WERI-Rb-1 (cell line): ENCODE measurements at regions not wholly inside any gene's neighbourhood (a gene's known extent, or its start where the extent isn't known, plus 50 kb on each side); places are given as distances from the start of the nearest gene placed in this dataset.
A peak's percentile ranks its signal among the peaks of the same experiment; 100 is the strongest.

Experiments used
- DNase-seq: peaks from one replicate; pipeline ENCODE4 v3.0.0-alpha.2; 2020
- H3K27ac ChIP-seq: fragments of 250-450 bp; sonication (Bioruptor Pico); 2 replicates; pipeline ENCODE4 v1.5.1; 2020; ENCODE audit warnings: mild to moderate bottlenecking, moderate library complexity
- H3K27me3 ChIP-seq: fragments of 250-450 bp; sonication (Bioruptor Pico); 2 replicates; pipeline ENCODE4 v1.5.1; 2021; ENCODE audit warnings: mild to moderate bottlenecking, low read depth, moderate library complexity; ENCODE audit not compliant: insufficient read depth, severe bottlenecking
- H3K36me3 ChIP-seq: fragments of 250-450 bp; sonication (Bioruptor Pico); 2 replicates; pipeline ENCODE4 v1.5.1; 2020; ENCODE audit warnings: mild to moderate bottlenecking, moderate library complexity
- H3K4me3 ChIP-seq: 2 replicates; pipeline ENCODE4 v1.5.1; 2011; ENCODE audit warnings: low read depth, mild to moderate bottlenecking, control low read depth, low read length
- H3K9me3 ChIP-seq: fragments of 250-450 bp; sonication (Bioruptor Pico); 2 replicates; pipeline ENCODE4 v1.5.1; 2021; ENCODE audit warnings: mild to moderate bottlenecking, moderate library complexity; ENCODE audit not compliant: severe bottlenecking
- TF ChIP-seq, protein P1 (sequence below): IDR thresholded peaks from 2 replicates; pipeline ENCODE4 v1.5.1; 2011; ENCODE audit warnings: low read depth, mild to moderate bottlenecking, control low read depth, inconsistent platforms, low read length

GRCh38 chr18:22558945-22559385 lies 141.2 kb upstream of the CTAGE1 start:
- H3K27ac ChIP-seq, result no peak overlapping the region
- peaks cover 81% of the 10 kb centered on the region for H3K27me3 ChIP-seq
- H3K4me3 ChIP-seq, result no peak overlapping the region
- no peaks in the 10 kb centered on the region for H3K36me3 ChIP-seq
- no peak for DNase-seq
- TF ChIP-seq, protein P1, sequence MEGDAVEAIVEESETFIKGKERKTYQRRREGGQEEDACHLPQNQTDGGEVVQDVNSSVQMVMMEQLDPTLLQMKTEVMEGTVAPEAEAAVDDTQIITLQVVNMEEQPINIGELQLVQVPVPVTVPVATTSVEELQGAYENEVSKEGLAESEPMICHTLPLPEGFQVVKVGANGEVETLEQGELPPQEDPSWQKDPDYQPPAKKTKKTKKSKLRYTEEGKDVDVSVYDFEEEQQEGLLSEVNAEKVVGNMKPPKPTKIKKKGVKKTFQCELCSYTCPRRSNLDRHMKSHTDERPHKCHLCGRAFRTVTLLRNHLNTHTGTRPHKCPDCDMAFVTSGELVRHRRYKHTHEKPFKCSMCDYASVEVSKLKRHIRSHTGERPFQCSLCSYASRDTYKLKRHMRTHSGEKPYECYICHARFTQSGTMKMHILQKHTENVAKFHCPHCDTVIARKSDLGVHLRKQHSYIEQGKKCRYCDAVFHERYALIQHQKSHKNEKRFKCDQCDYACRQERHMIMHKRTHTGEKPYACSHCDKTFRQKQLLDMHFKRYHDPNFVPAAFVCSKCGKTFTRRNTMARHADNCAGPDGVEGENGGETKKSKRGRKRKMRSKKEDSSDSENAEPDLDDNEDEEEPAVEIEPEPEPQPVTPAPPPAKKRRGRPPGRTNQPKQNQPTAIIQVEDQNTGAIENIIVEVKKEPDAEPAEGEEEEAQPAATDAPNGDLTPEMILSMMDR, result no peak
- no peaks in the 10 kb centered on the region for H3K9me3 ChIP-seq

- H3K36me3 ChIP-seq, result no peaks in the 10 kb centered on the region
- no peak overlapping the region for H3K27ac ChIP-seq
- no peaks in the 10 kb centered on the region for H3K9me3 ChIP-seq
- no peak overlapping the region for H3K4me3 ChIP-seq
- DNase-seq, result peak; percentile 10
- TF ChIP-seq, protein P1, result no peak
- H3K27me3 ChIP-seq, result peaks cover 82% of the 10 kb centered on the region
Observed at GRCh38 chr18:22559414-22560274, 141.9 kb upstream of the CTAGE1 start.

DNA sequence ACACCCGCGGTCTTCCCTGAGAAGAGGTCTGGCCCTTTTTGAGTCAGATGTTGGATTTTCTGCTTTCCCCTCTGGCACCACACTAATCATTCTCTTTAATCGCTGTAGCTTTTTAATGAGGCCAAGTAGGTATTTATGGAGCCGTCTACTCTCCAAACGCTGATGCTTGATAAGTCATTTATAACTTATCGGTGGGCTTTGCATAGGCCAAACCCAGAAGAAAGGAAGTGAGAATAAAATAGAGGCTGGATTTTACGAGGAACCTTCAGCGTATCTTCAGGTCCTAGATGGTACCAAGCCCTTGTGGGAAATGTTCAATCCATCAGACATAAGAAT lies 142.5 kb upstream of the CTAGE1 start:
- DNase-seq, result no peak
- Histone ChIP-seq H3K9me3 (no peaks in the 10 kb centered on the region), H3K4me3 (no peak overlapping the region), H3K27me3 (peaks cover 84% of the 10 kb centered on the region), H3K27ac (no peak overlapping the region), H3K36me3 (no peaks in the 10 kb centered on the region)
- TF ChIP-seq, protein P1, result no peak

GRCh38 chr18:22560797-22561196 lies 143.1 kb upstream of the CTAGE1 start:
- peaks cover 86% of the 10 kb centered on the region for H3K27me3 ChIP-seq
- H3K36me3 ChIP-seq, result no peaks in the 10 kb centered on the region
- H3K27ac ChIP-seq, result no peak overlapping the region
- TF ChIP-seq, protein P1, result no peak
- no peak for DNase-seq
- no peaks in the 10 kb centered on the region for H3K9me3 ChIP-seq
- no peak overlapping the region for H3K4me3 ChIP-seq

- H3K9me3 ChIP-seq, result no peaks in the 10 kb centered on the region
- no peaks in the 10 kb centered on the region for H3K36me3 ChIP-seq
- no peak overlapping the region for H3K27ac ChIP-seq
- peak; percentile 18 for DNase-seq
- peaks cover 89% of the 10 kb centered on the region for H3K27me3 ChIP-seq
- no peak overlapping the region for H3K4me3 ChIP-seq
- TF ChIP-seq, protein P1, result peak; percentile 61
Observed at GRCh38 chr18:22563164-22563583, 145.5 kb upstream of the CTAGE1 start.
